Nephron progenitor cell (in vitro differentiated cells): ENCODE measurements at regions not wholly inside any gene's neighbourhood (a gene's known extent, or its start where the extent isn't known, plus 50 kb on each side); places are given as distances from the start of the nearest gene placed in this dataset.

Experiments used
- DNase-seq: peaks from one replicate; pipeline ENCODE4 v3.0.0; 2021
- H3K27ac Mint-ChIP-seq: 2 replicates; pipeline ENCODE4 v1.8.0; 2021; ENCODE audit warnings: mild to moderate bottlenecking, moderate library complexity, mixed read lengths
- H3K27me3 Mint-ChIP-seq: 2 replicates; pipeline ENCODE4 v1.8.0; 2021; ENCODE audit warnings: mild to moderate bottlenecking, low read depth, mixed read lengths; ENCODE audit not compliant: poor library complexity
- H3K36me3 Mint-ChIP-seq: 2 replicates; pipeline ENCODE4 v1.8.0; 2021; ENCODE audit warnings: low read depth, mixed read lengths
- H3K4me1 Mint-ChIP-seq: 2 replicates; pipeline ENCODE4 v1.8.0; 2021; ENCODE audit warnings: mixed read lengths
- H3K4me3 Mint-ChIP-seq: 2 replicates; pipeline ENCODE4 v1.8.0; 2021; ENCODE audit warnings: mild to moderate bottlenecking, moderate library complexity, mixed read lengths
- H3K9me3 Mint-ChIP-seq: 2 replicates; pipeline ENCODE4 v1.8.0; 2021; ENCODE audit warnings: mild to moderate bottlenecking, moderate library complexity, mixed read lengths
- CTCF ChIP-seq: fragments of 200-600 bp; sonication (generic); IDR thresholded peaks from 2 replicates; pipeline ENCODE4 v1.5.0; 2021; ENCODE audit warnings: antibody characterized with exemption

- H3K36me3 Mint-ChIP-seq: no peaks in the 10 kb centered on the region
- H3K4me3 Mint-ChIP-seq: no peak overlapping the region
- H3K4me1 Mint-ChIP-seq: no peaks in the 10 kb centered on the region
- no peak for DNase-seq
- H3K27me3 Mint-ChIP-seq: peaks cover 2% of the 10 kb centered on the region
- H3K27ac Mint-ChIP-seq: no peak overlapping the region
- H3K9me3 Mint-ChIP-seq: no peaks in the 10 kb centered on the region
- TF ChIP-seq CTCF: no peak
These were observed 1601.9 kb upstream of the ADGRL3 start for GRCh38 chr4:59598330-59598618.

GRCh38 chr4:59608466-59608865 is 1591.7 kb upstream of the ADGRL3 start:
- Mint-ChIP-seq H3K36me3 (no peaks in the 10 kb centered on the region), H3K27me3 (no peaks in the 10 kb centered on the region), H3K4me1 (no peaks in the 10 kb centered on the region), H3K9me3 (no peaks in the 10 kb centered on the region), H3K4me3 (no peak overlapping the region), H3K27ac (no peak overlapping the region)
- DNase-seq: no peak
- TF ChIP-seq CTCF: no peak

- no peak overlapping the region for H3K27ac Mint-ChIP-seq
- no peaks in the 10 kb centered on the region for H3K9me3 Mint-ChIP-seq
- no peaks in the 10 kb centered on the region for H3K27me3 Mint-ChIP-seq
- H3K36me3 Mint-ChIP-seq: no peaks in the 10 kb centered on the region
- no peak for TF ChIP-seq CTCF
- DNase-seq: no peak
- no peak overlapping the region for H3K4me3 Mint-ChIP-seq
- H3K4me1 Mint-ChIP-seq: no peaks in the 10 kb centered on the region
These were observed 1587.9 kb upstream of the ADGRL3 start for GRCh38 chr4:59612235-59612634.

- H3K4me1 Mint-ChIP-seq: no peaks in the 10 kb centered on the region
- H3K36me3 Mint-ChIP-seq: no peaks in the 10 kb centered on the region
- H3K27ac Mint-ChIP-seq: no peak overlapping the region
- no peak for DNase-seq
- H3K4me3 Mint-ChIP-seq: no peak overlapping the region
- peaks cover 3% of the 10 kb centered on the region for H3K27me3 Mint-ChIP-seq
- no peak for TF ChIP-seq CTCF
- no peaks in the 10 kb centered on the region for H3K9me3 Mint-ChIP-seq
These were observed 1584.8 kb upstream of the ADGRL3 start for GRCh38 chr4:59615316-59615715.

- Mint-ChIP-seq H3K27ac (no peak overlapping the region), H3K4me1 (no peaks in the 10 kb centered on the region), H3K27me3 (peaks cover 6% of the 10 kb centered on the region), H3K9me3 (no peaks in the 10 kb centered on the region), H3K4me3 (no peak overlapping the region), H3K36me3 (no peaks in the 10 kb centered on the region)
- no peak for TF ChIP-seq CTCF
- DNase-seq: no peak
These were observed 1570.8 kb upstream of the ADGRL3 start for GRCh38 chr4:59629348-59629747.

GRCh38 chr4:59630235-59630634 is 1569.9 kb upstream of the ADGRL3 start:
- TF ChIP-seq CTCF: no peak
- peaks cover 6% of the 10 kb centered on the region for H3K27me3 Mint-ChIP-seq

More at GRCh38 chr4:59630235-59630634, 1569.9 kb upstream of the ADGRL3 start:
- no peak for DNase-seq
- Mint-ChIP-seq H3K4me3 (no peak overlapping the region), H3K9me3 (no peaks in the 10 kb centered on the region), H3K36me3 (no peaks in the 10 kb centered on the region), H3K27ac (no peak overlapping the region), H3K4me1 (no peaks in the 10 kb centered on the region)
